22Rv1 (cell line): ENCODE measurements at regions not wholly inside any gene's neighbourhood (a gene's known extent, or its start where the extent isn't known, plus 50 kb on each side); places are given as distances from the start of the nearest gene placed in this dataset.

Experiments
- ZFX ChIP-seq: fragments of 450-650 bp; IDR thresholded peaks from 2 replicates; pipeline ENCODE4 v1.6.1; 2017; ENCODE audit warnings: antibody characterized with exemption, borderline replicate concordance
- TF ChIP-seq, protein P1 (sequence below): fragments of 450-650 bp; IDR thresholded peaks from 2 replicates; pipeline ENCODE4 v1.5.1; 2017; ENCODE audit warnings: mild to moderate bottlenecking

DNA sequence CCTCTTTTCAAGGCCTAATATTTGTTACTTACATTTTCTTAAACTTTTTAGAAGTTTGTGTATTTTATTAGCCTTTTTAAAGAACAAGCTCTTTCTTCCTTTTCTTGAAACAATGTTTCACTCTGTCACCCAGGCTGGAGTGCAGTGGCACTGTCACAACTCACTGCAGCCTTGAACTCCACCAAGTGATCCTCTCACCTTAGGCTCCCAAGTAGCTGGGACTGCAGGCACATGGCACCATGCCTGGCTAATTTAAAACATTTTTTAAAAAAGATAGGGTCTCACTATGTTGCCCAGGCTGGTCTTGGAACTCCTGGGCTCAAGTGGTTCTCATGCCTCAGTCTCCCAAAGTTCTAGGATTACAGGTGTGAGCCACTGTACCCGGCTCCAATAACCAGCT, 192.2 kb upstream of the SPRY2 start:
- TF ChIP-seq, protein P1, sequence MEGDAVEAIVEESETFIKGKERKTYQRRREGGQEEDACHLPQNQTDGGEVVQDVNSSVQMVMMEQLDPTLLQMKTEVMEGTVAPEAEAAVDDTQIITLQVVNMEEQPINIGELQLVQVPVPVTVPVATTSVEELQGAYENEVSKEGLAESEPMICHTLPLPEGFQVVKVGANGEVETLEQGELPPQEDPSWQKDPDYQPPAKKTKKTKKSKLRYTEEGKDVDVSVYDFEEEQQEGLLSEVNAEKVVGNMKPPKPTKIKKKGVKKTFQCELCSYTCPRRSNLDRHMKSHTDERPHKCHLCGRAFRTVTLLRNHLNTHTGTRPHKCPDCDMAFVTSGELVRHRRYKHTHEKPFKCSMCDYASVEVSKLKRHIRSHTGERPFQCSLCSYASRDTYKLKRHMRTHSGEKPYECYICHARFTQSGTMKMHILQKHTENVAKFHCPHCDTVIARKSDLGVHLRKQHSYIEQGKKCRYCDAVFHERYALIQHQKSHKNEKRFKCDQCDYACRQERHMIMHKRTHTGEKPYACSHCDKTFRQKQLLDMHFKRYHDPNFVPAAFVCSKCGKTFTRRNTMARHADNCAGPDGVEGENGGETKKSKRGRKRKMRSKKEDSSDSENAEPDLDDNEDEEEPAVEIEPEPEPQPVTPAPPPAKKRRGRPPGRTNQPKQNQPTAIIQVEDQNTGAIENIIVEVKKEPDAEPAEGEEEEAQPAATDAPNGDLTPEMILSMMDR: no peak
- no peak for TF ChIP-seq ZFX
